Neural crest cell (in vitro differentiated cells): ENCODE measurements at regions not wholly inside any gene's neighbourhood (a gene's known extent, or its start where the extent isn't known, plus 50 kb on each side); places are given as distances from the start of the nearest gene placed in this dataset.

ENCODE experiments used
- DNase-seq: peaks from one replicate; pipeline ENCODE4 v3.0.0; 2021; ENCODE audit warnings: low read depth, mixed read lengths, low spot score
- H3K27ac Mint-ChIP-seq: one replicate; pipeline ENCODE4 v1.8.0; 2021; ENCODE audit warnings: mild to moderate bottlenecking, mixed read lengths; ENCODE audit not compliant: unreplicated experiment
- H3K27me3 Mint-ChIP-seq: 2 replicates; pipeline ENCODE4 v1.8.0; 2021; ENCODE audit warnings: low read depth, mild to moderate bottlenecking, mixed read lengths
- H3K36me3 Mint-ChIP-seq: 2 replicates; pipeline ENCODE4 v1.8.0; 2021; ENCODE audit warnings: low read depth, mild to moderate bottlenecking, mixed read lengths
- H3K4me1 Mint-ChIP-seq: 2 replicates; pipeline ENCODE4 v1.8.0; 2021; ENCODE audit warnings: mixed read lengths
- H3K4me3 Mint-ChIP-seq: one replicate; pipeline ENCODE4 v1.8.0; 2021; ENCODE audit warnings: mild to moderate bottlenecking, mixed read lengths
- H3K9me3 Mint-ChIP-seq: 2 replicates; pipeline ENCODE4 v1.8.0; 2021; ENCODE audit warnings: mixed read lengths
- CTCF ChIP-seq: fragments of 200-600 bp; sonication (generic); conservative IDR thresholded peaks from 2 replicates; pipeline ENCODE4 v1.5.0; 2021; ENCODE audit warnings: antibody characterized with exemption, mild to moderate bottlenecking

- Mint-ChIP-seq H3K9me3 (no peaks in the 10 kb centered on the region), H3K4me1 (peaks cover 5% of the 10 kb centered on the region), H3K27me3 (no peaks in the 10 kb centered on the region), H3K27ac (no peak overlapping the region), H3K4me3 (no peak overlapping the region), H3K36me3 (no peaks in the 10 kb centered on the region)
- no peak for TF ChIP-seq CTCF
- no peak for DNase-seq
These were observed 140.5 kb upstream of the COL5A1 start for GRCh38 chr9:134500931-134501760.

GRCh38 chr9:134501761-134502265 lies 139.8 kb upstream of the COL5A1 start:
- no peak for TF ChIP-seq CTCF
- Mint-ChIP-seq H3K27me3 (no peaks in the 10 kb centered on the region), H3K4me1 (peaks cover 5% of the 10 kb centered on the region), H3K4me3 (no peak overlapping the region), H3K9me3 (no peaks in the 10 kb centered on the region), H3K36me3 (no peaks in the 10 kb centered on the region), H3K27ac (no peak overlapping the region)
- DNase-seq = no peak

- H3K27ac Mint-ChIP-seq = peak overlapping the region; percentile 12
- TF ChIP-seq CTCF = no peak
- peaks cover 2% of the 10 kb centered on the region for H3K27me3 Mint-ChIP-seq
- H3K9me3 Mint-ChIP-seq = no peaks in the 10 kb centered on the region
- H3K4me1 Mint-ChIP-seq = peaks cover 5% of the 10 kb centered on the region
- H3K36me3 Mint-ChIP-seq = no peaks in the 10 kb centered on the region
- DNase-seq = no peak
- no peak overlapping the region for H3K4me3 Mint-ChIP-seq
These were observed 139.3 kb upstream of the COL5A1 start for GRCh38 chr9:134502266-134502791.

- H3K27ac Mint-ChIP-seq = peak overlapping the region; percentile 12
- no peak overlapping the region for H3K4me3 Mint-ChIP-seq
- no peaks in the 10 kb centered on the region for H3K9me3 Mint-ChIP-seq
- H3K36me3 Mint-ChIP-seq = no peaks in the 10 kb centered on the region
- no peak for TF ChIP-seq CTCF
- peaks cover 3% of the 10 kb centered on the region for H3K27me3 Mint-ChIP-seq
- DNase-seq = no peak
- peaks cover 5% of the 10 kb centered on the region for H3K4me1 Mint-ChIP-seq
These were observed 138.8 kb upstream of the COL5A1 start for GRCh38 chr9:134502809-134503211.

- no peak for DNase-seq
- Mint-ChIP-seq H3K9me3 (no peaks in the 10 kb centered on the region), H3K36me3 (no peaks in the 10 kb centered on the region), H3K4me1 (peaks cover 1% of the 10 kb centered on the region), H3K4me3 (no peak overlapping the region), H3K27ac (no peak overlapping the region), H3K27me3 (peaks cover 4% of the 10 kb centered on the region)
- no peak for TF ChIP-seq CTCF
These were observed 138.1 kb upstream of the COL5A1 start for GRCh38 chr9:134503301-134504105.
